OCI-LY3 (cell line): ENCODE measurements at regions not wholly inside any gene's neighbourhood (a gene's known extent, or its start where the extent isn't known, plus 50 kb on each side); places are given as distances from the start of the nearest gene placed in this dataset.

ENCODE experiments used
- CTCF ChIP-seq: fragments of 200-600, 300-600 bp; sonication (generic); IDR thresholded peaks from 2 replicates; pipeline ENCODE4 v1.5.1; 2014; ENCODE audit warnings: antibody characterized with exemption, low read length, low read depth
- EZH2phosphoT487 ChIP-seq: fragments of 200-600 bp; shearing (Covaris generic); IDR thresholded peaks from 2 replicates; pipeline ENCODE4 v1.6.1; 2018; ENCODE audit warnings: antibody characterized with exemption, mixed run types, low read depth

GRCh38 chr7:49481075-49481474, 292.4 kb upstream of the VWC2 start:
- TF ChIP-seq CTCF = no peak
- TF ChIP-seq EZH2phosphoT487 = no peak
